ENCODE measurements at regions not wholly inside any gene's neighbourhood (a gene's known extent, or its start where the extent isn't known, plus 50 kb on each side); places are given as distances from the start of the nearest gene placed in this dataset.

GRCh38 chr16:35906440-35906839 is 2447.0 kb downstream of the TP53TG3F start:
- no peak for TF ChIP-seq CTCF (IDR thresholded peaks at IDR 0.05)
- no peak for TF ChIP-seq TCF7L2 (IDR thresholded peaks at IDR 0.05; ENCODE audit: low read depth, low read length)
- TF ChIP-seq POLR2AphosphoS5 (IDR thresholded peaks at IDR 0.05; ENCODE audit: low read depth, low read length): no peak
- no peak for TF ChIP-seq REST (IDR thresholded peaks at IDR 0.05; ENCODE audit: insufficient read depth in 1 of 2, low read depth in 2 of 2, low read length in 1 of 2)
- TF ChIP-seq SIN3A (IDR thresholded peaks at IDR 0.05; ENCODE audit: borderline replicate concordance, insufficient read depth, low read depth, low read length): no peak

Measured in Panc1 (cell line).